ENCODE measurements at regions not wholly inside any gene's neighbourhood (a gene's known extent, or its start where the extent isn't known, plus 50 kb on each side); places are given as distances from the start of the nearest gene placed in this dataset.

DNA sequence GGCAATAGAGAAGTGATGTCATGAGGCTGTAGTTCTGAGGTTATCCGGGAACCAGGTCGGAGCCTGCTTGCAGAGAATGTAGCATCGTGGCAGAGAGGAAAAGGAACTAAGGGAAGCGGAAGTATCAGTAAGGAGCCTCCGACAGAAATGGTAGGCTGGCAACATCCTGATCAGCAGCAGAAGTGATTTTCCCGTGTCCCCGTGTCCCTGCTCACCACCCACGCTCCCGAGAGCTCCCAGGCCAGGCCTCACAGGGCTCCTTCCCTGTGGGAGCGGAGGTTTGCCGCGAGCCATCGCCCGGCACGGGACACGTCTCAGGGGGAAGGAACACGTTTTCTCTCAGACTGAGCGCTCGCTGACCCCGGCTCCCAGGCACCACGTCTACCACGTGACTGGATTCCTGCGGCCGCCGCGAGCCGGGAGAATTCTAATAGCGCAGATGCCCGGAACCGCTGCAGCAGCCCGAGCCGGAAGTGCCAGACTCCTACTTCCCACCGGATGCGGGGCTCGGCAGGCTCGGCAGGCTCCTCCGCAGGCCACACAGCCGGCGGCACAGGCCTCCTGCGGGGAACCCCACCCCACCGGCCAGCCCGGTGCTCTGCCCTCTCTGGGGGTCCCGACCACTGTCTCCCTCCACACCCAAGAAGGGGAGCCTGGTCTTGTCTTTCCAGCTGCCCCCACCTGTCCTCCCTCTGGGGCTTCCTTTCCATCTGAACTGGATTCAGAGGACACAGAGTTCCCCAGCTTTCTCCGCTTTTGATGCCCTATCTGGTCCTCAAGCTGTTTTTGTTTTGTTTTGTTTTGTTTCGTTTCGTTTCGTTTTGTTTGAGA, 99.3 kb downstream of the BDH1 start (continued):
- TF ChIP-seq ZSCAN29 (CRISPR knock-in tag; conservative IDR thresholded peaks at IDR 0.05) (no peak), SIX1 (CRISPR knock-in tag; IDR thresholded peaks at IDR 0.05; ENCODE audit: borderline replicate concordance) (0 out of 2 replicates have a peak, but pooled peaks have one; percentile 15), YEATS4 (CRISPR knock-in tag; IDR thresholded peaks at IDR 0.05; ENCODE audit: borderline replicate concordance) (peak; percentile 43; the same call in 1 of the 2 replicates), POLR2G (IDR thresholded peaks at IDR 0.05; ENCODE audit: low read depth, low read length) (peak; percentile 79), ZNF605 (CRISPR knock-in tag; IDR thresholded peaks at IDR 0.05) (peak; percentile 86; the same call in 1 of the 2 replicates), CHCHD3 (CRISPR knock-in tag; IDR thresholded peaks at IDR 0.05) (no peak), ZNF710 (CRISPR knock-in tag; IDR thresholded peaks at IDR 0.05; ENCODE audit: borderline replicate concordance) (peak; percentile 65; the same call in 1 of the 2 replicates), POLR2AphosphoS5 (IDR thresholded peaks at IDR 0.05; ENCODE audit: low read depth, low read length) (peak; percentile 54; the same call in 1 of the 2 replicates), ZNF589 (CRISPR knock-in tag; conservative IDR thresholded peaks at IDR 0.05) (peak; percentile 55; the same call in 1 of the 2 replicates), ZNF768 (CRISPR knock-in tag; IDR thresholded peaks at IDR 0.05) (peak; percentile 55; the same call in 1 of the 2 replicates), RXRA (CRISPR knock-in tag; IDR thresholded peaks at IDR 0.05) (peak; percentile 45; the same call in 1 of the 2 replicates), ZNF703 (CRISPR knock-in tag; IDR thresholded peaks at IDR 0.05; ENCODE audit: borderline replicate concordance) (no peak), ZNF224 (CRISPR knock-in tag; IDR thresholded peaks at IDR 0.05) (no peak), MEF2D (CRISPR knock-in tag; IDR thresholded peaks at IDR 0.05) (no peak), MTA3 (CRISPR knock-in tag; IDR thresholded peaks at IDR 0.05) (no peak), ZNF317 (CRISPR knock-in tag; IDR thresholded peaks at IDR 0.05) (0 out of 2 replicates have a peak, but pooled peaks have one; percentile 30), SAP130 (CRISPR knock-in tag; IDR thresholded peaks at IDR 0.05; ENCODE audit: low read depth) (peak; percentile 69), ETV6 (CRISPR knock-in tag; conservative IDR thresholded peaks at IDR 0.05) (peak; percentile 66; the same call in 1 of the 2 replicates)
- TF ChIP-seq, protein P1, sequence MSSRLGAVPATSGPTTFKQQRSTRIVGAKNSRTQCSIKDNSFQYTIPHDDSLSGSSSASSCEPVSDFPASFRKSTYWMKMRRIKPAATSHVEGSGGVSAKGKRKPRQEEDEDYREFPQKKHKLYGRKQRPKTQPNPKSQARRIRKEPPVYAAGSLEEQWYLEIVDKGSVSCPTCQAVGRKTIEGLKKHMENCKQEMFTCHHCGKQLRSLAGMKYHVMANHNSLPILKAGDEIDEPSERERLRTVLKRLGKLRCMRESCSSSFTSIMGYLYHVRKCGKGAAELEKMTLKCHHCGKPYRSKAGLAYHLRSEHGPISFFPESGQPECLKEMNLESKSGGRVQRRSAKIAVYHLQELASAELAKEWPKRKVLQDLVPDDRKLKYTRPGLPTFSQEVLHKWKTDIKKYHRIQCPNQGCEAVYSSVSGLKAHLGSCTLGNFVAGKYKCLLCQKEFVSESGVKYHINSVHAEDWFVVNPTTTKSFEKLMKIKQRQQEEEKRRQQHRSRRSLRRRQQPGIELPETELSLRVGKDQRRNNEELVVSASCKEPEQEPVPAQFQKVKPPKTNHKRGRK (CRISPR knock-in tag; IDR thresholded peaks at IDR 0.05): no peak
- TF ChIP-seq, protein P2, sequence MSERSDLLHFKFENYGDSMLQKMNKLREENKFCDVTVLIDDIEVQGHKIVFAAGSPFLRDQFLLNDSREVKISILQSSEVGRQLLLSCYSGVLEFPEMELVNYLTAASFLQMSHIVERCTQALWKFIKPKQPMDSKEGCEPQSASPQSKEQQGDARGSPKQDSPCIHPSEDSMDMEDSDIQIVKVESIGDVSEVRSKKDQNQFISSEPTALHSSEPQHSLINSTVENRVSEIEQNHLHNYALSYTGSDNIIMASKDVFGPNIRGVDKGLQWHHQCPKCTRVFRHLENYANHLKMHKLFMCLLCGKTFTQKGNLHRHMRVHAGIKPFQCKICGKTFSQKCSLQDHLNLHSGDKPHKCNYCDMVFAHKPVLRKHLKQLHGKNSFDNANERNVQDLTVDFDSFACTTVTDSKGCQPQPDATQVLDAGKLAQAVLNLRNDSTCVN (CRISPR knock-in tag; IDR thresholded peaks at IDR 0.05; ENCODE audit: borderline replicate concordance): peak; percentile 43; the same call in 1 of the 2 replicates
- TF ChIP-seq, protein P3, sequence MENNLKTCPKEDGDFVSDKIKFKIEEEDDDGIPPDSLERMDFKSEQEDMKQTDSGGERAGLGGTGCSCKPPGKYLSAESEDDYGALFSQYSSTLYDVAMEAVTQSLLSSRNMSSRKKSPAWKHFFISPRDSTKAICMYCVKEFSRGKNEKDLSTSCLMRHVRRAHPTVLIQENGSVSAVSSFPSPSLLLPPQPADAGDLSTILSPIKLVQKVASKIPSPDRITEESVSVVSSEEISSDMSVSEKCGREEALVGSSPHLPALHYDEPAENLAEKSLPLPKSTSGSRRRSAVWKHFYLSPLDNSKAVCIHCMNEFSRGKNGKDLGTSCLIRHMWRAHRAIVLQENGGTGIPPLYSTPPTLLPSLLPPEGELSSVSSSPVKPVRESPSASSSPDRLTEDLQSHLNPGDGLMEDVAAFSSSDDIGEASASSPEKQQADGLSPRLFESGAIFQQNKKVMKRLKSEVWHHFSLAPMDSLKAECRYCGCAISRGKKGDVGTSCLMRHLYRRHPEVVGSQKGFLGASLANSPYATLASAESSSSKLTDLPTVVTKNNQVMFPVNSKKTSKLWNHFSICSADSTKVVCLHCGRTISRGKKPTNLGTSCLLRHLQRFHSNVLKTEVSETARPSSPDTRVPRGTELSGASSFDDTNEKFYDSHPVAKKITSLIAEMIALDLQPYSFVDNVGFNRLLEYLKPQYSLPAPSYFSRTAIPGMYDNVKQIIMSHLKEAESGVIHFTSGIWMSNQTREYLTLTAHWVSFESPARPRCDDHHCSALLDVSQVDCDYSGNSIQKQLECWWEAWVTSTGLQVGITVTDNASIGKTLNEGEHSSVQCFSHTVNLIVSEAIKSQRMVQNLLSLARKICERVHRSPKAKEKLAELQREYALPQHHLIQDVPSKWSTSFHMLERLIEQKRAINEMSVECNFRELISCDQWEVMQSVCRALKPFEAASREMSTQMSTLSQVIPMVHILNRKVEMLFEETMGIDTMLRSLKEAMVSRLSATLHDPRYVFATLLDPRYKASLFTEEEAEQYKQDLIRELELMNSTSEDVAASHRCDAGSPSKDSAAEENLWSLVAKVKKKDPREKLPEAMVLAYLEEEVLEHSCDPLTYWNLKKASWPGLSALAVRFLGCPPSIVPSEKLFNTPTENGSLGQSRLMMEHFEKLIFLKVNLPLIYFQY (CRISPR knock-in tag; IDR thresholded peaks at IDR 0.05; ENCODE audit: borderline replicate concordance): no peak

Measured in HepG2 (cell line).